ENCODE measurements at regions not wholly inside any gene's neighbourhood (a gene's known extent, or its start where the extent isn't known, plus 50 kb on each side); places are given as distances from the start of the nearest gene placed in this dataset.
"Not testable (repeated sequence)": the region's sequence is repeated elsewhere in the genome, so short reads cannot be mapped to it uniquely, and the experiment has no call there.

DNA sequence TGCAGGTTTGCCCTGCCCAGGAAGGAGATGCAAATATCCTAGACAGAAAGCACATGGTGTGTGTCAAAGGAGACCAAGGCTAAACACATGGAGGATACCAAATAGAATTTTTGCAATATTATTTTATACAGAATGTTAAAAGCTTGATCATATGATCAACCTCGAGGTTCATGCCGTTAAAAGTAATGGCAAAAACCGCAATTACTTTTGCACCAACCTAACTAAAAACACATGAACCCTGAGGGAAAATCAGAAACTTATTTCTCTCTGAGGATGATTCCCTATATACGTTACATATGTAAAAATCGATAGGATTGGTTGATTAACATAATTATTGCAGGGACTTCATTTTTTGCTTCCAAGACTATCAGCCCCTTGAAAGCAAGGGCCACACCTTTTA lies 88.1 kb downstream of the MZT1 start:
- Histone ChIP-seq H3K27me3 (ENCODE audit: control insufficient read depth, insufficient read depth, low read length) (no peaks in the 10 kb centered on the region), H3K36me3 (ENCODE audit: control insufficient read depth, insufficient read depth, low read length) (no peaks in the 10 kb centered on the region), H3K4me1 (ENCODE audit: control insufficient read depth, insufficient read depth, low read length) (no peaks in the 10 kb centered on the region), H3K9me3 (ENCODE audit: control insufficient read depth, insufficient read depth, low read length) (no peaks in the 10 kb centered on the region), H3K27ac (ENCODE audit: low read depth, low read length) (no peak overlapping the region), H3K4me3 (ENCODE audit: low read depth, low read length) (no peak overlapping the region)
- DNase-seq (ENCODE audit: low read depth in 4 of 6, low spot score in 6 of 6), result no peak
- no CpG with 5 or more reads among the region's 5 CpGs for WGBS (ENCODE audit: insufficient coverage)

DNA sequence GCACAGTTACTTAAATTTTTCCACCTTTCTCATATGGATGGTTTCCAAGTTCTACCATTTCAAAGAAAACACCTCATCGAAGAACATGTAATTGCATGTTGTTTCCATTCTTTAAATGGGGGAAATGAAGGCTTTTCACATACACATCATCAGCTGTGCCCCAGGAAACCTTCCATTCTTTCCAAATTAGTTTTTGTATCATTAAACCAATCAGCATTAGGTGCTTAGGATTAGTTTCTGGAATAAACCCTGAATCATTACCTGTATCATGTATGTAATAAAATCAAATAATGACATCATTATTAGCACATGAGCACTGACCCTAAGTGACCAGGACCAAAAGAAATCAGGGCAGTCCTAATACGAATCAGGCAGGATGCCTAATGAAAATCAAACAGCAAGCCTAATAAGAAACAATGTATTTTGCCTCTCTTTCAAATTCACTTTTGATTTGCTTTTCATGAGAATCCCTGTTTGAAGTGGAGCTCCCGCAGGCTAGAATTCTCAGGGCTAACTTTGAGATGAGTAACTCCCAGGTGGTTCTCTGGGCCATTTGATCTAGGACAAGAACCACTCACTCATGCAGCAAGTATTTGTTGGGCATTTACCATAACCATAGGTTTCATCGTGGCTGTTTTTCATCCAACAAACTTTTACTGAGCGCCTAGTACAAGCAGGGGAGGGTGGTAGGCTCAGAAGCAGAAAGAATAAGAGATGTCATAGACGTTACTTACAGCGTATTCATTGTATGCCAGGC lies 89.2 kb downstream of the MZT1 start:
- H3K36me3 ChIP-seq (ENCODE audit: control insufficient read depth, insufficient read depth, low read length), result no peaks in the 10 kb centered on the region
- 67% methylated on average over 2 of the region's 7 CpGs for WGBS (ENCODE audit: insufficient coverage)
- no peak for DNase-seq (ENCODE audit: low read depth in 4 of 6, low spot score in 6 of 6)
- no peaks in the 10 kb centered on the region for H3K9me3 ChIP-seq (ENCODE audit: control insufficient read depth, insufficient read depth, low read length)
- no peaks in the 10 kb centered on the region for H3K27me3 ChIP-seq (ENCODE audit: control insufficient read depth, insufficient read depth, low read length)
- H3K27ac ChIP-seq (ENCODE audit: low read depth, low read length), result no peak overlapping the region
- H3K4me1 ChIP-seq (ENCODE audit: control insufficient read depth, insufficient read depth, low read length), result no peaks in the 10 kb centered on the region
- H3K4me3 ChIP-seq (ENCODE audit: low read depth, low read length), result no peak overlapping the region

DNA sequence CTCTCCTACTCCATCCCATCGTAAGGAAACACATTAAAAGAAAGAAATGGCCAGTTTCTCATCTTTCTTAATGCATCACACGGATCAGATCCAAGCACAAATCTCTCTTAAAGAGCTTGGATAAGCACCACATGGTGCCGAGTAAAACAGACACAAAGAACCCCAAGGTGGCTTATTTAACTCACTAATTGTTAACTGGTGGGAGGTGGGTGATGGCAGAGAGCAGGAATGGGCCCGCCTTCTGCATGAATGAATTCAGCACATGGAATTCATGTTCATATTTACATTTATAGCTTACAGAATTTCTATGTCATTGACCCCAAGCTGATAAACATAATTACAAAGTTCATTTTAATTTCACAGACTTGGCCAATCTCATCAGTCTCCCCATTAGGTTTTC lies 89.9 kb downstream of the MZT1 start:
- Histone ChIP-seq H3K9me3 (ENCODE audit: control insufficient read depth, insufficient read depth, low read length) (no peaks in the 10 kb centered on the region), H3K27ac (ENCODE audit: low read depth, low read length) (no peak overlapping the region), H3K36me3 (ENCODE audit: control insufficient read depth, insufficient read depth, low read length) (no peaks in the 10 kb centered on the region), H3K4me1 (ENCODE audit: control insufficient read depth, insufficient read depth, low read length) (no peaks in the 10 kb centered on the region), H3K4me3 (ENCODE audit: low read depth, low read length) (no peak overlapping the region), H3K27me3 (ENCODE audit: control insufficient read depth, insufficient read depth, low read length) (no peaks in the 10 kb centered on the region)
- no CpG with 5 or more reads among the region's 4 CpGs for WGBS (ENCODE audit: insufficient coverage)
- DNase-seq (ENCODE audit: low read depth in 4 of 6, low spot score in 6 of 6), result peak in 1 of 6 donors; percentile 35

DNA sequence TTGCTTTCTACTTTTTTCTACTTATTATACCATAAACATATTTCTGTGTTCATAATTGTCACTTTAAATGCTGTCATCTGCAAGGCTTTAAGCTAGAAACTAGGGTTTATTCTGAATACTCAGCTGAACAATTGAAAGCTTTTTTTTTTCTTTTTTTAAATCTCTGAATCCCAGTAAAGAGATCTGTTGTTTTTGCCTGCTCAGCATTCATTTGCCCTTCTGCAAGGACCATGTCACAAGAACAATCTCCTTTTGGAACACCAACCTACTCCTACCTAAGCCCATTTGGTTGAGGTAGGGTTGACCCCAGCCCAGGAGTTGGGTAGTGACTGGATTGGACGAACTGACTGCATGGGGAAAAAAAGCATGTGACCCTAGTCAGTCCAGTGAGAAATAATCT lies 92.6 kb downstream of the MZT1 start:
- no peak for DNase-seq (ENCODE audit: low read depth in 4 of 6, low spot score in 6 of 6)
- Histone ChIP-seq H3K9me3 (ENCODE audit: control insufficient read depth, insufficient read depth, low read length) (no peaks in the 10 kb centered on the region), H3K27me3 (ENCODE audit: control insufficient read depth, insufficient read depth, low read length) (no peaks in the 10 kb centered on the region), H3K36me3 (ENCODE audit: control insufficient read depth, insufficient read depth, low read length) (no peaks in the 10 kb centered on the region), H3K4me3 (ENCODE audit: low read depth, low read length) (no peak overlapping the region), H3K27ac (ENCODE audit: low read depth, low read length) (no peak overlapping the region), H3K4me1 (ENCODE audit: control insufficient read depth, insufficient read depth, low read length) (no peaks in the 10 kb centered on the region)
- WGBS (ENCODE audit: insufficient coverage), result 88% methylated on average over 1 of the region's 1 CpG

DNA sequence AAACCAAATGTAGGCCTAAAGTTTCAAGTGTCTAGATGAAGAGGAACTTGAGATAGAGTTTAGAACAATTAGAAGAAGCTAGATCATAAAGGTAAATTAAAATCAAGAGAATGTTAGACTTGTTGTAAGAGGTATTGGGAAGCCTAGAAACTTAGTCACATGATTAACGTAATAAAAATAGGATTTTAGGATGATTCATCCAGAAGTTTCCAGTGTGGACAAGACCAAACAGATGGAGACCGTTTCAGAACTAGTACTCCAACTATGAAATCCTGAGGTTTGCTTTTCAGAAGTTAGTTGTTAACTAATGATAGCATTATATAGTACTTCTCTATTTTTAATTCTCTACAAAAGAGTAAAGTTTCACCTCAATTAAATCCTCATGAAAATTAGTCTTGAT lies 104.9 kb downstream of the MZT1 start:
- WGBS (ENCODE audit: insufficient coverage), result no CpG with 5 or more reads among the region's 2 CpGs
- no peaks in the 10 kb centered on the region for H3K9me3 ChIP-seq (ENCODE audit: control insufficient read depth, insufficient read depth, low read length)

DNA sequence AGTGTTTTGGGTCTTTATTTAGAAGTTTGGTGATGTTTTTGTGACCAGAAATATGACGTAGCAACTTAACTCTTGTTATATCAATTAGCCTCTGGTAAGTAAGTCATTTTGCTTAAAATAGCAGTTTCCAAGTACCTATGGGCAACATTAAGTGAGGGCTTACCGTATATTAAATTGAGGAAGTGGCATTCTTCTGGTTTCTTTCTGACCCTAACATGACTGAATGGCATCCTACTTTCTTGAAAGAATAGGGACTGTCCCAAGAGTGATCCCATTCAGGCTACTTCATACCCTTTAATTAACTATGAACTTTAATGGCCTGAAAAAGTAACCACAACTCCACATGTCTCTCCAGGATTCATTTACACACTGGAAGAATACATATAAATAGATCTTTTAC lies 106.6 kb downstream of the MZT1 start:
- H3K9me3 ChIP-seq (ENCODE audit: control insufficient read depth, insufficient read depth, low read length), result no peaks in the 10 kb centered on the region
- H3K36me3 ChIP-seq (ENCODE audit: control insufficient read depth, insufficient read depth, low read length), result no peaks in the 10 kb centered on the region
- WGBS (ENCODE audit: insufficient coverage), result no CpG with 5 or more reads among the region's 2 CpGs
- no peak for DNase-seq (ENCODE audit: low read depth in 4 of 6, low spot score in 6 of 6)
- H3K4me1 ChIP-seq (ENCODE audit: control insufficient read depth, insufficient read depth, low read length), result no peaks in the 10 kb centered on the region
- H3K27me3 ChIP-seq (ENCODE audit: control insufficient read depth, insufficient read depth, low read length), result no peaks in the 10 kb centered on the region
- H3K4me3 ChIP-seq (ENCODE audit: low read depth, low read length), result no peak overlapping the region
- no peak overlapping the region for H3K27ac ChIP-seq (ENCODE audit: low read depth, low read length)

More for the DNA sequence above, 104.9 kb downstream of the MZT1 start:
- H3K4me1 ChIP-seq (ENCODE audit: control insufficient read depth, insufficient read depth, low read length), result no peaks in the 10 kb centered on the region
- H3K36me3 ChIP-seq (ENCODE audit: control insufficient read depth, insufficient read depth, low read length), result no peaks in the 10 kb centered on the region
- H3K4me3 ChIP-seq (ENCODE audit: low read depth, low read length), result no peak overlapping the region
- DNase-seq (ENCODE audit: low read depth in 4 of 6, low spot score in 6 of 6), result no peak
- no peaks in the 10 kb centered on the region for H3K27me3 ChIP-seq (ENCODE audit: control insufficient read depth, insufficient read depth, low read length)
- no peak overlapping the region for H3K27ac ChIP-seq (ENCODE audit: low read depth, low read length)

DNA sequence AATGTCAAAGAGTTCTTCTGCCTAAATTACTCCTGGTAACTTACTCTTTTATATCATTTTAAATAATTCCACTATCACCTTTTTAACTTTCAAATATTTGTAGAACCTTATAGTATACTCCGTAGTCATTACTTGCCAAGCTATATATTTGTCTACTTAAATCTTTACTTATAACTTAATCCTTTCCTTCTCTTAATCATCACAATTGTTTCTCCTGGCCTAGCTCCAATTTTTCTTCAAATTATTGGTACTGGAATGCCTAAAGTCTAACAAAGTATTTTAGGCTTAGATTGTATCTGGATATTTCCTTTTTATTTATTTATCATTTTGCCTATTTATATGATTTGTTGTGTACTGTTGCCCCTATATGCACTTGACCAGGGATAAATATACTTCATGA lies 109.5 kb downstream of the MZT1 start:
- no peaks in the 10 kb centered on the region for H3K4me1 ChIP-seq (ENCODE audit: control insufficient read depth, insufficient read depth, low read length)
- no peaks in the 10 kb centered on the region for H3K36me3 ChIP-seq (ENCODE audit: control insufficient read depth, insufficient read depth, low read length)
- H3K27ac ChIP-seq (ENCODE audit: low read depth, low read length), result no peak overlapping the region
- no peak overlapping the region for H3K4me3 ChIP-seq (ENCODE audit: low read depth, low read length)
- DNase-seq (ENCODE audit: low read depth in 4 of 6, low spot score in 6 of 6), result no peak
- no peaks in the 10 kb centered on the region for H3K9me3 ChIP-seq (ENCODE audit: control insufficient read depth, insufficient read depth, low read length)
- no peaks in the 10 kb centered on the region for H3K27me3 ChIP-seq (ENCODE audit: control insufficient read depth, insufficient read depth, low read length)
- no CpG with 5 or more reads among the region's 1 CpG for WGBS (ENCODE audit: insufficient coverage)

DNA sequence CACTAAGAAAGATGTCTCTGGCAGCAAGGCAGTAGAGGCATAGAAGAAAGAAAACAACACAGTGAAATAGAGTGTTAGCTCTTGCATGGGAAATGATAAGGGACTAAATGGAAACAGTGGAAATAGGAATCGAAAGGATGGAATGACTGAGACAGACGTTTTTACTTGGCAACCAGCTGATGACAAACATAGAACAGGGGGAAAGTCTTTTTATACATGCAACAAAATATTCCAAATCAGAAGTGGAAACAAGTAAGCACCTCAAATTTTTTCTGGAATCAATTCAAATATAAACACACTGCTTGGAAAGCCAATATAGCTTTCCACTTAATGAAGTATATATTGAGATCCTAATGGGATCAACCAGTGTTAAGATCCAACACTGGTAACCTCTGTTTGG lies 110.2 kb downstream of the MZT1 start:
- Histone ChIP-seq H3K36me3 (ENCODE audit: control insufficient read depth, insufficient read depth, low read length) (no peaks in the 10 kb centered on the region), H3K4me3 (ENCODE audit: low read depth, low read length) (no peak overlapping the region), H3K9me3 (ENCODE audit: control insufficient read depth, insufficient read depth, low read length) (no peaks in the 10 kb centered on the region), H3K27me3 (ENCODE audit: control insufficient read depth, insufficient read depth, low read length) (no peaks in the 10 kb centered on the region), H3K27ac (ENCODE audit: low read depth, low read length) (no peak overlapping the region), H3K4me1 (ENCODE audit: control insufficient read depth, insufficient read depth, low read length) (no peaks in the 10 kb centered on the region)
- 80% methylated on average over 2 of the region's 2 CpGs for WGBS (ENCODE audit: insufficient coverage)
- no peak for DNase-seq (ENCODE audit: low read depth in 4 of 6, low spot score in 6 of 6)

DNA sequence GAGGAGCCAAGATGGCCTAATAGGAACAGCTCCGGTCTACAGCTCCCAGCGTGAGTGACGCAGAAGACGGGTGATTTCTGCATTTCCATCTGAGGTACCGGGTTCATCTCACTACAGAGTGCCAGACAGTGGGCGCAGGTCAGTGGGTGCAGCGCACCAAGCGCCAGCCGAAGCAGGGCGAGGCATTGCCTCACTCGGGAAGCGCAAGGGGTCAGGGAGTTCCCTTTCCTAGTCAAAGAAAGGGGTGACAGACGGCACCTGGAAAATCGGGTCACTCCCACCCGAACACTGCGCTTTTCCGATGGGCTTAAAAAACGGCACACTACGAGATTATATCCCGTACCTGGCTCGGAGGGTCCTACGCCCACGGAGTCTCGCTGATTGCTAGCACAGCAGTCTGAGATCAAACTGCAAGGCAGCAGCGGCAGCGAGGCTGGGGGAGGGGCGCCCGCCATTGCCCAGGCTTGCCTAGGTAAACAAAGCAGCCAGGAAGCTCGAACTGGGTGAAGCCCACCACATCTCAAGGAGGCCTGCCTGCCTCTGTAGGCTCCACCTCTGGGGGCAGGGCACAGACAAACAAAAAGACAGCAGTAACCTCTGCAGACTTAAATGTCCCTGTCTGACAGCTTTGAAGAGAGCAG lies 117.1 kb downstream of the MZT1 start:
- H3K4me3 ChIP-seq (ENCODE audit: low read depth, low read length), result not testable (repeated sequence)

DNA sequence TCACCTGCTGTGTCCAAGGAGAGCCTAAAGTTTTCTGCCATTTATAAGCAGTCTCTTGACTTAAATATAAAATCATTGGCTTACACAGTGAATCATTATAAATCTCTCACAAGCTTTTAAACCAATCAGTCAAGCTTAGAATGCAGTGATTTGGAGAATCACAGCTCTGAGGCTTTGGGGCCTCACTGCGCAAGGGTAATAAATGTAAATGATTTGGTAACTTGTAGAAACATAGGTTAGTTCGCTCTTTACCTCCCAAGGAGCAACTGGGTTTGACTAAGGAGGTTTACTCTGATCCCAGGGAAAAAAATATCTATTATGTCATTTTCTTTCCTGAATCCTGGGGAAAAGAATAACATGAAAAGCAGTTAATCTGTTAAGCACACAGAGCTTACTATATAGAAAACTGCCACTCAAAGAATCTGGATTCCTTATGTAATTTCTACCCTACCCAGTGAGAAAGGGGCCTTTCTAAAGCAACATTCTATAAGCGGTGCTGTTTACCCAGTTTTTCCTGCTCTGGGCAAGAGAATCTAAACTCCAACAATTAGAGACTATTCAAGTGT lies 128.2 kb downstream of the MZT1 start:
- Histone ChIP-seq H3K27ac (ENCODE audit: low read depth, low read length) (no peak overlapping the region), H3K4me1 (ENCODE audit: control insufficient read depth, insufficient read depth, low read length) (no peaks in the 10 kb centered on the region), H3K36me3 (ENCODE audit: control insufficient read depth, insufficient read depth, low read length) (no peaks in the 10 kb centered on the region), H3K4me3 (ENCODE audit: low read depth, low read length) (no peak overlapping the region), H3K9me3 (ENCODE audit: control insufficient read depth, insufficient read depth, low read length) (no peaks in the 10 kb centered on the region), H3K27me3 (ENCODE audit: control insufficient read depth, insufficient read depth, low read length) (no peaks in the 10 kb centered on the region)
- 20% methylated on average over 1 of the region's 3 CpGs for WGBS (ENCODE audit: insufficient coverage)
- peak in 1 of 6 donors; percentile 52 for DNase-seq (ENCODE audit: low read depth in 4 of 6, low spot score in 6 of 6)

More for the DNA sequence above, 117.1 kb downstream of the MZT1 start:
- H3K27ac ChIP-seq (ENCODE audit: low read depth, low read length); H3K27me3 ChIP-seq (ENCODE audit: control insufficient read depth, insufficient read depth, low read length); H3K4me1 ChIP-seq (ENCODE audit: control insufficient read depth, insufficient read depth, low read length); H3K36me3 ChIP-seq (ENCODE audit: control insufficient read depth, insufficient read depth, low read length); H3K9me3 ChIP-seq (ENCODE audit: control insufficient read depth, insufficient read depth, low read length); DNase-seq (ENCODE audit: low read depth in 4 of 6, low spot score in 6 of 6): not testable (repeated sequence)
- 98% methylated on average over 13 of the region's 29 CpGs for WGBS (ENCODE audit: insufficient coverage)

Measured in spinal cord (tissue), 9 donors.